Activated naive CD8-positive, alpha-beta T cell treated with anti-CD3 and anti-CD28 coated beads, Interleukin-2, amount 50 U/mL, for 24 hours (primary cell): ENCODE measurements at regions not wholly inside any gene's neighbourhood (a gene's known extent, or its start where the extent isn't known, plus 50 kb on each side); places are given as distances from the start of the nearest gene placed in this dataset.
"Not testable (repeated sequence)": the region's sequence is repeated elsewhere in the genome, so short reads cannot be mapped to it uniquely, and the experiment has no call there.

Experiments used
- ATAC-seq: fragments of 150-1000 bp; cut with Tn5 transposase; one replicate; pipeline ENCODE4 v1.10.0; 2021
- DNase-seq: peaks from one replicate; pipeline ENCODE4 v3.0.0; 2021
- H3K27ac Mint-ChIP-seq: one replicate; pipeline ENCODE4 v1.8.0; 2021; ENCODE audit warnings: mild to moderate bottlenecking, mixed read lengths
- H3K27me3 Mint-ChIP-seq: one replicate; pipeline ENCODE4 v1.8.0; 2021; ENCODE audit warnings: mixed read lengths
- H3K36me3 Mint-ChIP-seq: one replicate; pipeline ENCODE4 v1.8.0; 2021; ENCODE audit warnings: low read depth, mixed read lengths
- H3K4me1 Mint-ChIP-seq: one replicate; pipeline ENCODE4 v1.8.0; 2021; ENCODE audit warnings: mixed read lengths
- H3K4me3 Mint-ChIP-seq: one replicate; pipeline ENCODE4 v1.8.0; 2021; ENCODE audit warnings: mild to moderate bottlenecking, moderate library complexity, mixed read lengths
- H3K9me3 Mint-ChIP-seq: one replicate; pipeline ENCODE4 v1.8.0; 2021; ENCODE audit warnings: mixed read lengths

- DNase-seq, result no peak
- no peak for ATAC-seq
- no peak overlapping the region for H3K27ac Mint-ChIP-seq
- H3K4me1 Mint-ChIP-seq, result no peaks in the 10 kb centered on the region
- H3K9me3 Mint-ChIP-seq, result peaks cover 4% of the 10 kb centered on the region
- H3K27me3 Mint-ChIP-seq, result peaks cover 7% of the 10 kb centered on the region
- no peak overlapping the region for H3K4me3 Mint-ChIP-seq
- H3K36me3 Mint-ChIP-seq, result no peaks in the 10 kb centered on the region
Observed at GRCh38 chr2:39893616-39894015, 114.6 kb upstream of the THUMPD2 start.

- H3K9me3 Mint-ChIP-seq, result peaks cover 5% of the 10 kb centered on the region
- ATAC-seq (no peak), DNase-seq (no peak)
- H3K4me3 Mint-ChIP-seq, result no peak overlapping the region
- H3K4me1 Mint-ChIP-seq, result no peaks in the 10 kb centered on the region
- no peak overlapping the region for H3K27ac Mint-ChIP-seq
- no peaks in the 10 kb centered on the region for H3K36me3 Mint-ChIP-seq
- H3K27me3 Mint-ChIP-seq, result no peaks in the 10 kb centered on the region
Observed at GRCh38 chr2:39881948-39882347, 102.9 kb upstream of the THUMPD2 start.

DNA sequence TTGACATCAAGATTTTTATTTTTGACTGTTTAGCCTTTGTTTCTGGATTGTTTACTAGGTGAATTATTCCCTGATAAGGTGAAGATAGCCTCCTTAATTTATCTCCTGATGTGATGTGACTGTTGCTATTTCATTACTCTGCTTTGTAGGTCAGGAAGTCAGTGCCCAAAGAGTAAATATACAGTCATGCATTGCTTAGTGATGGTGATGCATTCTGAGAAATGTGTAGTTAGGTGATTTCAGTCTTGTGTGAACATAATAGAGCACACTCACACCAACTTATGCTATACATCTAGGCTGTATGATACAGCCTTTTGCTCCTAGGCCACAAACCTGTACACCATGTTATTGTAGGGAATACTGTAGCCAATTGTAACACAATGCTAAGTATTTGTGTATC, 102.4 kb upstream of the THUMPD2 start:
- Mint-ChIP-seq H3K27me3 (no peaks in the 10 kb centered on the region), H3K4me1 (no peaks in the 10 kb centered on the region), H3K27ac (no peak overlapping the region), H3K36me3 (no peaks in the 10 kb centered on the region), H3K9me3 (peaks cover 5% of the 10 kb centered on the region), H3K4me3 (no peak overlapping the region)
- ATAC-seq (no peak), DNase-seq (no peak)

DNA sequence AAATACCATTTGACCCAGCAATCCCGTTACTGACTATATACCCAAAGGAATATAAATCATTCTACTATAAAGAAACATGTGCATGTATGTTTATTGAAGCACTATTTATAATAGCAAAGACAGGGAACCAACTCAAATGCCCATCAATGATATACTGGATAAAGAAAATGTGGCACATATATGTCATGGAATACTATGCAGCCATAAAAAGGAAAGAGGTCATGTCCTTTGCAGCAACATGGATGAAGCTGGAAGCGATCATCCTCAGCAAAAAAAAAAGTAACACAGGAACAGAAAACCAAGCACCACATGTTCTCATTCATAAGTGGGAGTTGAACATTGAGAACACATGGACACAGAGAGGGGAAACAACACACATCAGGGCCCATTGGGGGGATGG, 99.9 kb upstream of the THUMPD2 start:
- not testable (repeated sequence) for H3K27ac Mint-ChIP-seq

GRCh38 chr2:39875914-39876267, 96.8 kb upstream of the THUMPD2 start:
- no peak for DNase-seq
- H3K4me3 Mint-ChIP-seq, result no peak overlapping the region
- H3K9me3 Mint-ChIP-seq, result peaks cover 10% of the 10 kb centered on the region
- H3K36me3 Mint-ChIP-seq, result no peaks in the 10 kb centered on the region
- no peak for ATAC-seq
- H3K27ac Mint-ChIP-seq, result no peak overlapping the region
- H3K4me1 Mint-ChIP-seq, result no peaks in the 10 kb centered on the region
- no peaks in the 10 kb centered on the region for H3K27me3 Mint-ChIP-seq

More for the DNA sequence above, 99.9 kb upstream of the THUMPD2 start:
- H3K9me3 Mint-ChIP-seq, H3K36me3 Mint-ChIP-seq, H3K4me3 Mint-ChIP-seq, H3K27me3 Mint-ChIP-seq, ATAC-seq, H3K4me1 Mint-ChIP-seq, DNase-seq: not testable (repeated sequence)

DNA sequence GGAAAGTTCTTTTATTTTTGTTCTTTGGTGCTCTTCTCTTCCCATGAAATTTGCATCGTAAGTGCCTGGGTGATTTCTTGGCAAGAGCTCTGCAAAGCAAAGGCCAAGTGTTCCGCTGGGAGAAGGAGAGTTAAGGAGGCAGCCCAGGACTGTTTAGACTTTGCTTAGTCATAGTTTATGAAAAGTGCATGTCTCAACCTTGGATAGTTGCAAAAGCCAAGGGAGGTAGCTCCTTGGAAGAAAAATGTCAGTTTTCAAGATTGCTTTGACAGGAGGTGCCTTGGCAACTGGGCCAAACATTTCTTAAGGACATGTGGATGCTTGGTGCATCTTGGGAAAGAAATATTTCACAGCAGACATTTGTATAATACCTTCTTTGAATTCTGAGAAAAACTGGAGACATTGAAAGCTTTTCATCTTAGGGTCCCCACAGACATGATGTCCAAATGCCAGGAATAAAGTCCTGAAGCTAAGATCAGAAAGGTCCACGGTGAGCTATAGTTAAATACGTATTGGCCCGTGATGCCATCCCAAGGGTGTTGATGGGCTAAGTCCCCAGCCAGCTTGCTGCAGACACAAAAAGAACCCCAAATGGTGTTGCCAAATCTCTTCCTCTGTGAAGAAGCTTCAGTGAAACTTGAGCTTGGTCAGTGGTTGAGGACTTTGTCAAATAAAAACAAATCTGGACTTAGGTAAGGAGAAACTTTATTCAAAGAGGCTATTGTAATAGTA, 96.3 kb upstream of the THUMPD2 start:
- H3K27me3 Mint-ChIP-seq, result no peaks in the 10 kb centered on the region
- no peak overlapping the region for H3K27ac Mint-ChIP-seq
- H3K4me1 Mint-ChIP-seq, result no peaks in the 10 kb centered on the region
- peaks cover 10% of the 10 kb centered on the region for H3K9me3 Mint-ChIP-seq
- ATAC-seq (no peak), DNase-seq (no peak)
- H3K4me3 Mint-ChIP-seq, result no peak overlapping the region
- H3K36me3 Mint-ChIP-seq, result no peaks in the 10 kb centered on the region

- DNase-seq (no peak), ATAC-seq (no peak)
- Mint-ChIP-seq H3K4me1 (no peaks in the 10 kb centered on the region), H3K36me3 (no peaks in the 10 kb centered on the region), H3K27me3 (no peaks in the 10 kb centered on the region), H3K4me3 (no peak overlapping the region), H3K27ac (no peak overlapping the region), H3K9me3 (peaks cover 5% of the 10 kb centered on the region)
Observed at GRCh38 chr2:39874236-39874635, 95.2 kb upstream of the THUMPD2 start.

DNA sequence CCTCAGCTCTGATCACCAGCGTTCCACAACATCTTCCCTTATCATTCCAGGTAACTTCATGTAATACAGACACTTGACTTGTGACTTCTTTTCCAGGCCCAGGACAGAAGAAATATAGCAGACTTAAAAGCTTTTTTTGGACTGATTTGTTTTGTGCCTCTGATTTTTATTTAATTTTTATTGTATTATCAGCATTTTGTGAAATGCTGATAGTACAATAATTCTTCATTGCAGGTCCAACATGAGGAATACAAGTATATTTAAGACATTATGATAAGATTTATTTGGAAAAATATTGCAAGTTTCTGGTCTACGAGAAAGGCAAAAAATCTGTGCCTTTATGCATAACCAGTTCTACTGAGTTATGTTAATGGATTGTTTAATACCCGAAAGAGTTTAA, 94.5 kb upstream of the THUMPD2 start:
- H3K27ac Mint-ChIP-seq, result no peak overlapping the region
- ATAC-seq, result no peak

GRCh38 chr2:39872748-39873147, 93.7 kb upstream of the THUMPD2 start:
- H3K9me3 Mint-ChIP-seq, result peaks cover 5% of the 10 kb centered on the region
- H3K27ac Mint-ChIP-seq, result no peak overlapping the region
- no peaks in the 10 kb centered on the region for H3K27me3 Mint-ChIP-seq
- no peak overlapping the region for H3K4me3 Mint-ChIP-seq
- DNase-seq (no peak), ATAC-seq (no peak)
- no peaks in the 10 kb centered on the region for H3K36me3 Mint-ChIP-seq
- no peaks in the 10 kb centered on the region for H3K4me1 Mint-ChIP-seq

More for the DNA sequence above, 94.5 kb upstream of the THUMPD2 start:
- Mint-ChIP-seq H3K4me1 (no peaks in the 10 kb centered on the region), H3K27me3 (no peaks in the 10 kb centered on the region), H3K4me3 (no peak overlapping the region), H3K9me3 (peaks cover 5% of the 10 kb centered on the region), H3K36me3 (no peaks in the 10 kb centered on the region)
- DNase-seq, result no peak

GRCh38 chr2:39871291-39871761, 92.3 kb upstream of the THUMPD2 start:
- Mint-ChIP-seq H3K27me3 (no peaks in the 10 kb centered on the region), H3K4me3 (no peak overlapping the region), H3K36me3 (no peaks in the 10 kb centered on the region), H3K4me1 (no peaks in the 10 kb centered on the region), H3K27ac (no peak overlapping the region), H3K9me3 (peaks cover 5% of the 10 kb centered on the region)
- no peak for DNase-seq
- ATAC-seq, result no peak

GRCh38 chr2:39870871-39871270, 91.8 kb upstream of the THUMPD2 start:
- Mint-ChIP-seq H3K27ac (no peak overlapping the region), H3K4me3 (no peak overlapping the region), H3K27me3 (no peaks in the 10 kb centered on the region), H3K9me3 (peaks cover 1% of the 10 kb centered on the region), H3K36me3 (no peaks in the 10 kb centered on the region), H3K4me1 (no peaks in the 10 kb centered on the region)
- ATAC-seq, result no peak
- no peak for DNase-seq

- no peaks in the 10 kb centered on the region for H3K27me3 Mint-ChIP-seq
Observed at GRCh38 chr2:39867268-39867667, 88.2 kb upstream of the THUMPD2 start.

GRCh38 chr2:39865751-39866150, 86.7 kb upstream of the THUMPD2 start:
- no peaks in the 10 kb centered on the region for H3K4me1 Mint-ChIP-seq
- no peaks in the 10 kb centered on the region for H3K27me3 Mint-ChIP-seq
- H3K36me3 Mint-ChIP-seq, result no peaks in the 10 kb centered on the region
- ATAC-seq (no peak), DNase-seq (no peak)
- no peak overlapping the region for H3K27ac Mint-ChIP-seq
- no peak overlapping the region for H3K4me3 Mint-ChIP-seq
- H3K9me3 Mint-ChIP-seq, result no peaks in the 10 kb centered on the region

More at GRCh38 chr2:39867268-39867667, 88.2 kb upstream of the THUMPD2 start:
- no peaks in the 10 kb centered on the region for H3K36me3 Mint-ChIP-seq
- H3K9me3 Mint-ChIP-seq, result no peaks in the 10 kb centered on the region
- H3K27ac Mint-ChIP-seq, result no peak overlapping the region
- DNase-seq (no peak), ATAC-seq (no peak)
- no peaks in the 10 kb centered on the region for H3K4me1 Mint-ChIP-seq
- H3K4me3 Mint-ChIP-seq, result no peak overlapping the region

DNA sequence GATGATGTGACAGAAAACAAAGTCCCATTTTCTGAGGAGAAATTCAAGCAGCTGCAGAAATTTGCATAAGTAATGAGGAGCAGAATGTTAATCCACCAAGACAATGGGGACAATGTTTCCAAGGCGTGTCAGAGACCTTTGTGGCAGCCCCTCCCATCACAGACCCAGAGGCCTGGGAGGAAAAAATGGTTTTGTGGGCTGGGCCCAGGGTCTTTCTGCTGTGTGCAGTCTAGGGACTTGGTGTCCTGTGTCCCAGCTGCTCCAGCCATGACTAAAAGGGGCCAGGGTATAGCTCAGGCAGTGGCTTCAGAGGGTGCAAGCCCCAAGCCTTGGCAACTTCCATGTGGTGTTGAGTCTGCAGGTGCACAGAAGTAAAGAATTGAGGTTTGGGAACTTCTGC, 84.6 kb upstream of the THUMPD2 start:
- ATAC-seq, H3K4me3 Mint-ChIP-seq, DNase-seq, H3K27ac Mint-ChIP-seq, H3K9me3 Mint-ChIP-seq, H3K27me3 Mint-ChIP-seq, H3K4me1 Mint-ChIP-seq, H3K36me3 Mint-ChIP-seq: not testable (repeated sequence)

DNA sequence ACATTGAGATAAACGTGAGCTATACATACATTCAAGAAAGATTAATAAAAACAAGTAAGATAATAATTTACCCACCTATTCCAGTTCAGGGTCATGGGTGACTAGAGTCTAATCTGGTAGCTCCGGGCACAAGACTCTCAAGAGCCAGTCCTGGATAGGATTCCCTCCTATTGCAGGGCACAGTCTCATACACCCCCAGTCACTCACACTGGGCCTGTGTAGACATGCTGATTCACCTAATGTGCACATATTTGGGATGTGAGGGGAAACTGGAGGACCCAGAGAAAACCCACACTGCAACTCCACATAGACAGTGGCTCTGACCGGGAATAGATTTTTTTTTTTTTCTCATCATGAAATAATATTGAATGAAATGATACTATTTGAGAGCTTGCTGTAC, 81.5 kb upstream of the THUMPD2 start:
- no peaks in the 10 kb centered on the region for H3K36me3 Mint-ChIP-seq
- ATAC-seq (no peak), DNase-seq (no peak)
- H3K4me1 Mint-ChIP-seq, result no peaks in the 10 kb centered on the region
- H3K27ac Mint-ChIP-seq, result no peak overlapping the region
- peaks cover 8% of the 10 kb centered on the region for H3K27me3 Mint-ChIP-seq
- no peaks in the 10 kb centered on the region for H3K9me3 Mint-ChIP-seq
- no peak overlapping the region for H3K4me3 Mint-ChIP-seq

DNA sequence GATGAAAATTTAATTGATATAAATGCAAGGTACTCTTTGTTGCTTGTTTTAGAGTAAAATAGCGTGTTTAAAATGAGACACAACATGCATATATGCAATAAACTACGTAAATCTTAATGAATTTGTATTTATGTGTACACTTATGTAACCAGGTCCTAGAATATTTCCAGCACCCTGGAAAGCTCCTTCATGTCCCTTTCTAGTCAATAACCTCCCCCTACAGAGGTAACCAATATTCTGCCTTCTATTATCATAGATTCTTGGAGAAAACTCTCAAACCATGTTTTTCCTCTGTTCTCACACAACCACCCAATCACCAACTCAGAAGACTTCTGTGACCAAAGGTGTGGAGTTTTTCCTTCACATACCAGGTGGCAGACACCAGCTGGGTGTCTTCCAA, 79.6 kb upstream of the THUMPD2 start:
- ATAC-seq, result no peak
- Mint-ChIP-seq H3K9me3 (no peaks in the 10 kb centered on the region), H3K27me3 (peaks cover 10% of the 10 kb centered on the region), H3K27ac (no peak overlapping the region), H3K36me3 (no peaks in the 10 kb centered on the region), H3K4me3 (no peak overlapping the region), H3K4me1 (no peaks in the 10 kb centered on the region)
- DNase-seq, result no peak
